IMR-90 (cell line): ENCODE measurements at regions not wholly inside any gene's neighbourhood (a gene's known extent, or its start where the extent isn't known, plus 50 kb on each side); places are given as distances from the start of the nearest gene placed in this dataset.

Source experiments
- ATAC-seq: fragments of 200-7000 bp; cut with Tn5 transposase; 2 replicates; pipeline ENCODE4 v1.9.1; 2020; ENCODE audit warnings: low read depth, mild to moderate bottlenecking, moderate library complexity
- BruUV-seq: library from RNA; stranded (reverse); fragments of 400-500 nt; replicated peaks from 2 replicates; lab custom pipeline; 2021; lab: Mats Ljungman, UMichigan
- CTCF ChIA-PET: fragments of 300-600 bp; formaldehyde crosslinking; extraction: SDS; loops from one replicate; lab custom pipeline; 2021; ENCODE audit warnings: antibody characterized with exemption; lab: Yijun Ruan, JAX
- POLR2A ChIA-PET: fragments of 300-600 bp; sonication (Branson Sonifier 250); formaldehyde crosslinking; loops from one replicate; lab custom pipeline; 2022; ENCODE audit warnings: antibody characterized with exemption; ENCODE audit not compliant: unreplicated experiment; lab: Charles Lee
- DNase-seq: peaks from one replicate; pipeline ENCODE4 v3.0.0; 2013
- H2AFZ ChIP-seq: replicated peaks from 2 replicates; pipeline ENCODE3; 2013; ENCODE audit warnings: low read length, mild to moderate bottlenecking; ENCODE audit not compliant: poor library complexity
- H2AK5ac ChIP-seq: 2 replicates; pipeline ENCODE4 v1.6.1; 2013; ENCODE audit warnings: low read depth, low read length, inconsistent platforms
- H2AK9ac ChIP-seq: replicated peaks from 2 replicates; pipeline ENCODE3; 2013; ENCODE audit warnings: mild to moderate bottlenecking, low read depth, low read length, moderate library complexity; ENCODE audit not compliant: poor library complexity
- H2BK120ac ChIP-seq: 2 replicates; pipeline ENCODE4 v1.6.1; 2013; ENCODE audit warnings: low read depth, low read length, inconsistent platforms
- H2BK15ac ChIP-seq: 3 replicates; pipeline ENCODE4 v1.6.1; 2013; ENCODE audit warnings: low read depth, low read length, inconsistent platforms
- H2BK20ac ChIP-seq: 2 replicates; pipeline ENCODE4 v1.6.1; 2013; ENCODE audit warnings: low read depth, mild to moderate bottlenecking, inconsistent platforms, low read length, moderate library complexity
- H2BK5ac ChIP-seq: 2 replicates; pipeline ENCODE4 v1.6.1; 2013; ENCODE audit warnings: mild to moderate bottlenecking, low read depth, low read length, inconsistent platforms; ENCODE audit not compliant: poor library complexity, severe bottlenecking
- H3K14ac ChIP-seq: replicated peaks from 2 replicates; pipeline ENCODE4 v1.6.1; 2013; ENCODE audit warnings: low read depth, low read length, inconsistent platforms
- H3K18ac ChIP-seq: 2 replicates; pipeline ENCODE4 v1.6.1; 2013; ENCODE audit warnings: low read depth, low read length, control low read depth
- H3K23ac ChIP-seq: 2 replicates; pipeline ENCODE4 v1.6.1; 2013; ENCODE audit warnings: low read depth, low read length, inconsistent platforms
- H3K27ac ChIP-seq: 2 replicates; pipeline ENCODE4 v1.5.1; 2013; ENCODE audit warnings: mild to moderate bottlenecking, control low read depth, low read length; ENCODE audit not compliant: insufficient read depth
- H3K27me3 ChIP-seq: 2 replicates; pipeline ENCODE4 v1.6.1; 2013; ENCODE audit warnings: low read length; ENCODE audit not compliant: control insufficient read depth, insufficient read depth
- H3K36me3 ChIP-seq: 2 replicates; pipeline ENCODE4 v1.6.1; 2013; ENCODE audit warnings: low read length, mixed read lengths; ENCODE audit not compliant: control insufficient read depth, insufficient read depth
- H3K4ac ChIP-seq: 2 replicates; pipeline ENCODE4 v1.6.1; 2013; ENCODE audit warnings: low read depth, low read length, inconsistent platforms
- H3K4me1 ChIP-seq: 2 replicates; pipeline ENCODE4 v1.6.1; 2013; ENCODE audit warnings: low read length, mixed read lengths; ENCODE audit not compliant: control insufficient read depth, insufficient read depth
- H3K4me2 ChIP-seq: 2 replicates; pipeline ENCODE4 v1.6.1; 2013; ENCODE audit warnings: low read depth, mild to moderate bottlenecking, control low read depth, low read length, moderate library complexity
- H3K4me3 ChIP-seq: 2 replicates; pipeline ENCODE4 v1.5.1; 2013; ENCODE audit warnings: low read depth, mild to moderate bottlenecking, control low read depth, low read length, moderate library complexity; ENCODE audit not compliant: insufficient read depth
- H3K56ac ChIP-seq: 2 replicates; pipeline ENCODE4 v1.6.1; 2013; ENCODE audit warnings: low read length, inconsistent platforms; ENCODE audit not compliant: insufficient read depth; ENCODE audit errors: extremely low read depth
- H3K79me1 ChIP-seq, 2 experiments: 2 replicates each; pipeline ENCODE4 v1.6.1; 2013; ENCODE audit warnings: low read length in 2 of 2, inconsistent platforms in 1 of 2, low read depth in 1 of 2
- H3K9ac ChIP-seq: 2 replicates; pipeline ENCODE4 v1.6.1; 2013; ENCODE audit warnings: low read depth, low read length, control low read depth
- H3K9me1 ChIP-seq: 2 replicates; pipeline ENCODE4 v1.6.1; 2013; ENCODE audit warnings: low read length, inconsistent platforms; ENCODE audit not compliant: insufficient read depth
- H3K9me3 ChIP-seq: 2 replicates; pipeline ENCODE4 v1.6.1; 2013; ENCODE audit warnings: low read length; ENCODE audit not compliant: control insufficient read depth, insufficient read depth
- H4K20me1 ChIP-seq: 2 replicates; pipeline ENCODE4 v1.6.1; 2013; ENCODE audit warnings: low read length, inconsistent platforms; ENCODE audit not compliant: insufficient read depth
- H4K5ac ChIP-seq: 2 replicates; pipeline ENCODE4 v1.6.1; 2013; ENCODE audit warnings: mild to moderate bottlenecking, low read depth, low read length, control low read depth
- H4K8ac ChIP-seq, 2 experiments: 2 replicates each; pipeline ENCODE4 v1.6.1; 2013; ENCODE audit warnings: low read depth in 2 of 2, low read length in 2 of 2, control low read depth in 1 of 2, inconsistent platforms in 1 of 2
- H4K91ac ChIP-seq: 2 replicates; pipeline ENCODE4 v1.6.1; 2013; ENCODE audit warnings: low read depth, low read length, inconsistent platforms; ENCODE audit not compliant: insufficient read depth
- CTCF ChIP-seq: conservative IDR thresholded peaks from 2 replicates; pipeline ENCODE4 v1.5.1; 2012; ENCODE audit warnings: mild to moderate bottlenecking, low read depth, low read length, improper control_type of control experiment
- MAFK ChIP-seq: IDR thresholded peaks from 2 replicates; pipeline ENCODE4 v1.6.1; 2012; ENCODE audit warnings: low read depth, low read length, improper control_type of control experiment
- MAZ ChIP-seq: IDR thresholded peaks from 2 replicates; pipeline ENCODE4 v1.6.1; 2012; ENCODE audit warnings: low read depth, mild to moderate bottlenecking, low read length, improper control_type of control experiment, moderate library complexity, borderline replicate concordance
- POLR2A ChIP-seq: IDR thresholded peaks from 2 replicates; pipeline ENCODE4 v1.6.1; 2012; ENCODE audit warnings: mild to moderate bottlenecking, low read depth, low read length
- RAD21 ChIP-seq: IDR thresholded peaks from 2 replicates; pipeline ENCODE4 v1.6.1; 2012; ENCODE audit warnings: low read length, improper control_type of control experiment
- RCOR1 ChIP-seq: IDR thresholded peaks from 2 replicates; pipeline ENCODE4 v1.6.1; 2012; ENCODE audit warnings: mild to moderate bottlenecking, low read length, improper control_type of control experiment; ENCODE audit not compliant: insufficient replicate concordance
- RFX5 ChIP-seq: IDR thresholded peaks from 2 replicates; pipeline ENCODE4 v1.8.0; 2012; ENCODE audit warnings: low read depth, mild to moderate bottlenecking, low read length, moderate library complexity
- SMC3 ChIP-seq: fragments of 150-350 bp; IDR thresholded peaks from 2 replicates; pipeline ENCODE4 v1.6.1; 2016; ENCODE audit warnings: low read depth, mild to moderate bottlenecking, antibody characterized with exemption, low read length, moderate library complexity
- USF2 ChIP-seq: fragments of 150-350 bp; IDR thresholded peaks from 2 replicates; pipeline ENCODE4 v1.6.1; 2017; ENCODE audit warnings: mild to moderate bottlenecking, antibody characterized with exemption, low read length, low read depth
- WGBS, 2 experiments: methylation state at CpG; one replicate each; pipeline versions ENCODE4 v1.1.5 to v1.1.7; 2013; ENCODE audit warnings: missing lambda C conversion rate in 2 of 2; ENCODE audit not compliant: insufficient read length in 1 of 2; ENCODE audit errors: extremely low coverage in 2 of 2; 5-methylcytosine and 5-hydroxymethylcytosine counted together
- dilution Hi-C: fragments of 300-500 bp; cut with HindIII; formaldehyde crosslinking; loops from one replicate; pipeline ENCODE4 v1.14.3; 2018; ENCODE audit warnings: low sequenced_read_pairs; ENCODE audit not compliant: unreplicated experiment
- in situ Hi-C: fragments of 300-500 bp; cut with MboI; formaldehyde crosslinking; loops from 3 replicates; pipeline ENCODE4 v1.14.3; 2019; ENCODE audit warnings: low sequenced_read_pairs, inconsistent platforms, mixed read lengths
- intact Hi-C: fragments of 100-400 bp; cut with micrococcal nuclease; formaldehyde crosslinking; loops from 2 replicates; pipeline ENCODE4 v1.10.0; 2022

- Histone ChIP-seq H3K4me1 (no peaks in the 10 kb centered on the region), H4K5ac (no peak overlapping the region), H4K91ac (no peak overlapping the region), H3K79me1 (no peaks in the 10 kb centered on the region), H3K9me1 (no peaks in the 10 kb centered on the region), H3K4me3 (no peak overlapping the region), H2BK5ac (no peak overlapping the region), H3K27ac (no peak overlapping the region), H2AFZ (no peak overlapping the region), H3K14ac (no peak overlapping the region), H3K56ac (no peak overlapping the region), H2BK20ac (no peak overlapping the region), H3K23ac (no peak overlapping the region), H3K4ac (no peak overlapping the region), H4K8ac (no peak overlapping the region), H2AK9ac (no peak overlapping the region), H2BK15ac (no peak overlapping the region), H3K9ac (no peak overlapping the region), H3K9me3 (peaks cover 5% of the 10 kb centered on the region), H4K20me1 (no peaks in the 10 kb centered on the region), H3K18ac (no peak overlapping the region), H2BK120ac (no peak overlapping the region), H3K27me3 (no peaks in the 10 kb centered on the region), H3K4me2 (no peak overlapping the region), H3K36me3 (no peaks in the 10 kb centered on the region), H2AK5ac (no peak overlapping the region)
- in situ Hi-C loops (no loop called here), intact Hi-C loops (no loop called here), dilution Hi-C loops (no loop called here)
- TF ChIP-seq POLR2A (no peak), USF2 (no peak), CTCF (no peak), RFX5 (no peak), RCOR1 (no peak), MAZ (no peak), MAFK (no peak), RAD21 (no peak), SMC3 (no peak)
- BruUV-seq, result no TSS peak
- ATAC-seq (no peak), DNase-seq (no peak)
- no CpG with 5 or more reads among the region's 1 CpG for WGBS, 2 experiments
- ChIA-PET POLR2A (no interaction called here), CTCF (no interaction called here)
Observed at GRCh38 chr18:2060086-2060485, 511.2 kb downstream of the METTL4 start.
